GM06990 (cell line): ENCODE measurements at regions not wholly inside any gene's neighbourhood (a gene's known extent, or its start where the extent isn't known, plus 50 kb on each side); places are given as distances from the start of the nearest gene placed in this dataset.

Experiments
- DNase-seq: peaks from one replicate; pipeline ENCODE4 v3.0.0-alpha.2; 2011; ENCODE audit not compliant: insufficient read length; ENCODE audit errors: extremely low read depth
- H3K27me3 ChIP-seq: replicated peaks from 2 replicates; pipeline ENCODE4 v1.6.0; 2011; ENCODE audit warnings: low read length; ENCODE audit not compliant: control insufficient read depth, insufficient read depth
- H3K36me3 ChIP-seq: 2 replicates; pipeline ENCODE4 v1.5.1; 2011; ENCODE audit warnings: low read length; ENCODE audit not compliant: control insufficient read depth, insufficient read depth
- H3K4me3 ChIP-seq: replicated peaks from 2 replicates; pipeline ENCODE4 v1.5.1; 2011; ENCODE audit warnings: low read depth, mild to moderate bottlenecking, control low read depth, low read length
- CTCF ChIP-seq: IDR thresholded peaks from 2 replicates; pipeline ENCODE4 v1.5.1; 2011; ENCODE audit warnings: low read length, control low read depth, mild to moderate bottlenecking, inconsistent platforms; ENCODE audit not compliant: insufficient read depth, poor library complexity, severe bottlenecking

- DNase-seq: no peak
- no peak for TF ChIP-seq CTCF
Measured at GRCh38 chr3:187572441-187572840, 97.8 kb downstream of the SST start.

GRCh38 chr3:187571701-187572100 is 98.5 kb downstream of the SST start:
- no peaks in the 10 kb centered on the region for H3K36me3 ChIP-seq
- no peak overlapping the region for H3K4me3 ChIP-seq
- no peak for DNase-seq
- TF ChIP-seq CTCF: no peak
- H3K27me3 ChIP-seq: no peaks in the 10 kb centered on the region; the same call in 1 of the 2 replicates

More at GRCh38 chr3:187572441-187572840, 97.8 kb downstream of the SST start:
- no peaks in the 10 kb centered on the region for H3K36me3 ChIP-seq
- no peaks in the 10 kb centered on the region; the same call in 1 of the 2 replicates for H3K27me3 ChIP-seq
- no peak overlapping the region for H3K4me3 ChIP-seq

GRCh38 chr3:187570776-187571175 is 99.4 kb downstream of the SST start:
- Histone ChIP-seq H3K27me3 (no peaks in the 10 kb centered on the region; the same call in 1 of the 2 replicates), H3K4me3 (no peak overlapping the region), H3K36me3 (no peaks in the 10 kb centered on the region)
- TF ChIP-seq CTCF: no peak
- no peak for DNase-seq

- Histone ChIP-seq H3K27me3 (no peaks in the 10 kb centered on the region; the same call in 1 of the 2 replicates), H3K36me3 (no peaks in the 10 kb centered on the region), H3K4me3 (no peak overlapping the region)
- DNase-seq: no peak
- TF ChIP-seq CTCF: no peak
Measured at GRCh38 chr3:187568171-187568570, 102.0 kb downstream of the SST start.

- Histone ChIP-seq H3K36me3 (no peaks in the 10 kb centered on the region), H3K27me3 (no peaks in the 10 kb centered on the region; the same call in 1 of the 2 replicates), H3K4me3 (no peak overlapping the region)
- TF ChIP-seq CTCF: no peak
- DNase-seq: no peak
Measured at GRCh38 chr3:187567661-187568121, 102.5 kb downstream of the SST start.

GRCh38 chr3:187567021-187567420 is 103.2 kb downstream of the SST start:
- DNase-seq: no peak
- TF ChIP-seq CTCF: no peak
- Histone ChIP-seq H3K27me3 (no peaks in the 10 kb centered on the region; the same call in 1 of the 2 replicates), H3K36me3 (no peaks in the 10 kb centered on the region), H3K4me3 (no peak overlapping the region)
